ENCODE measurements at regions not wholly inside any gene's neighbourhood (a gene's known extent, or its start where the extent isn't known, plus 50 kb on each side); places are given as distances from the start of the nearest gene placed in this dataset.

GRCh38 chr12:27900920-27901879 lies 71.3 kb downstream of the PTHLH start:
- no peak for TF ChIP-seq CTCF (IDR thresholded peaks at IDR 0.05)
- no peak for TF ChIP-seq POLR2A (IDR thresholded peaks at IDR 0.05)

All from right lobe of liver (tissue), 4 donors.